NCI-H1694 treated with DMSO at 0.1 percent for 48 hours (cell line): ENCODE measurements at regions not wholly inside any gene's neighbourhood (a gene's known extent, or its start where the extent isn't known, plus 50 kb on each side); places are given as distances from the start of the nearest gene placed in this dataset.

Experiments
- DNase-seq: peaks from one replicate; lab custom pipeline; 2025; lab: John Stamatoyannopoulos, UW

DNA sequence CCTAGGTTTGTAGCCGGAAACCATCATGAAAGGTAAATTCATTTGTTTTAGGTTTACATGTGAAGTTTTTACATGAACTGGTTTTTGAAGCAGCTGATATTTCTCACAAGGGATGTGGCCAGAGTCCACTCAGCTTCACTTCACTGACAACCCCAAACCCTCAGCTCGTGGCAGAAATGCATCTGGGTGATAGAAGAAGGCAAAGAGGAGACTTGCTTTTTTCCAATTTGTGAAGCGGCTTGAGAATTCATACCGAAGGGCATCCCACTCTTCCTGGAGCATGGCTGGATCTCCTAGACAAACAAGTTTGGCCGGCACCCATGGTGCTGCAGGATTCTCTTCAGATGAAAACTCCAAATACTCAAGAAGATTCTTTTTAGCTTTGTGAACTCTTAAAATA lies 392.8 kb upstream of the CNR1 start:
- DNase-seq: no peak

DNA sequence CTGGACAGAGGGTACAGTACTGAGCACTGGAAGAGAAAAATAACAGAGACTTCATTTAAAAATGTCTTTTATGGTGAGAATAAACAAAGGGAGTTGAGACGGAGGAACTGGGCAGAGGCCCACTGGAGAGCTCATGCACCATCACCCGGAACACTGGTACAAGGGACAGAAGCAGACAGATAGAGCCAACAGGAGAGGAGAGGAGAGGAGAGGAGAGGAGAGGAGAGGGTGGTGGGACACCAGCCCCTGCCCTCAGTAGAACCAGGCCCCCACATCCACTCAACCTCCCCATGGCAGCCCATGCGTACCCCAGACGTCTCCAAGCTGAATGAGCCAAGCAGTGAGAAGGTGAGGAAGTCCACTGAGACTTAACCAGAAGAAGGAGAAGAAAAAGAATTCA lies 390.5 kb upstream of the CNR1 start:
- no peak for DNase-seq

- no peak for DNase-seq
These were observed 382.9 kb upstream of the CNR1 start for GRCh38 chr6:88548891-88549505.

- no peak for DNase-seq
These were observed 381.6 kb upstream of the CNR1 start for GRCh38 chr6:88547768-88548167.

- DNase-seq: no peak
These were observed 379.8 kb upstream of the CNR1 start for GRCh38 chr6:88545991-88546390.

DNA sequence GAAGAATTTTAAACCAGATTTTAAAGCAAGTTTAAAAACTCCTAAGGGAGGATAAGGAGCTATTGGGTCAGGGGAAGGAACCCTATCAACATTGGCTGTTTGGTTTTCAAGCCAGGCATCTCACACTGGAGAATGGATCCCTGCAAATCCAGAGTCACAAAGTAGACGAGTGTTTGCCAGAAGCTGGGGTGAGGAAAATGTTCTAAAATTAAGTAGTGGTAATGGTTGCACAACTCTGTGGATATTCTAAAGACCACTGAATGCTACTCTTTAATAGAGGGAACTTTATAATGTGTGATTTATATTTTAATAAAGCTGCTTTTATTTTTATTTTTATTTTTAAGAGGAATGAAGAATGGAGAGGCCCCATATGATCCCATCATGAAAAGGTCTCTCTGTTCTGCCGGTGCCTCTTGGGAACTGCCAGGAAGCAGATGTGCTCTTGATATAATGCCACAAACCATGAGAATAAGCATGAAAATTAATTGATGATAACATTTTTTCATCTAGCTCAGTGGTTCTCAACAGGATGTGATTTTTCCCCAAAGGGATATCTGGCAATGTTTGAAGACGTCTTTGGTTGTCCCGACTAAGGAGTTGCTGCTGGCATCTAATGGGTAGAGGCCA lies 379.0 kb upstream of the CNR1 start:
- no peak for DNase-seq

- no peak for DNase-seq
These were observed 373.2 kb upstream of the CNR1 start for GRCh38 chr6:88539295-88539764.

- DNase-seq: no peak
These were observed 372.7 kb upstream of the CNR1 start for GRCh38 chr6:88538840-88539239.

GRCh38 chr6:88538130-88538706 lies 372.1 kb upstream of the CNR1 start:
- no peak for DNase-seq

DNA sequence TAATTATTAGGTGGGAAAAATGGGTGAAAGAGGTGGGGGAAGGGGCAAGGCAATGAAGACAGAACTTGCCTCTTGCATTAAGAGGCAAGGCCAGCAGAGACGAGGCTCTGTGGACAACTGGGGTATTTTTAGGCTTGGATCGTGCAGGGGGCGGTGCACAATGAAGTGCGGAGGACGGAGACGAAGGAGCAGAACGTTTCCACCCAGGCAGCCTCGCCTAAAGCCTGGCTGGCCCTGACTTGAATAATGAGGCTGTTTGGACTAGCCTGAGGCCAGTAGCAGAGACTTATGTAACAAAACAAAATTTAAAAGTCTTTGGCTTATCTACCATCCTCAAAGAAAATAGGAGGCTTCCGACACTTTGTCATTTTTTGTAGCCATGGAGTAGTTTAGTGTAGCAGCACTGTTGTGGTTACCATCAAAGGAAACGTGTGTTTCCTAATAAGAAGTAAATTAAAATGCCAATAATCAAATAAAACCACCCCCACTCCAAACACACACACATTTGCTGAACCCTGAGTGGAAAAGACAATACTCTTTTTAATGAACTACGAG lies 370.0 kb upstream of the CNR1 start:
- DNase-seq: no peak

DNA sequence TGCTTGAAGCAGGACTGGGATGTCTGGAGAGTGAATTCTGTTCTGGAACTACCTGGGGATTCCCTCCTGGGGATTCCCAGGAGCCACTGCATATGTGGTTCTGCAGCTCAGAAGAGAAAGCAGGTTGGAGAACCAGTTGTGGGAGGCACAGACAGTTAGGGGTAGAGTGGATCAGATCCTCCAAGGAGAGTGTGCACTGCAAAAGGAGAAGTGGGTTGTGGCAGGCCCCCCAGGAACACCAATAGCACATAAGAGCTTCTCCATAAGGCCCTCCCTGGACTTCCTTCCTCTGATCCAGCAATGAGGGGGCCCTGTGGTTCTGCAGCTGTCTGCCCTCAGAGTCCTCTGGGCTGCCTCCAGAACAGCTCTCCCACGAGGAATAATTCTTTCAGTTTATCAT lies 369.2 kb upstream of the CNR1 start:
- no peak for DNase-seq

DNA sequence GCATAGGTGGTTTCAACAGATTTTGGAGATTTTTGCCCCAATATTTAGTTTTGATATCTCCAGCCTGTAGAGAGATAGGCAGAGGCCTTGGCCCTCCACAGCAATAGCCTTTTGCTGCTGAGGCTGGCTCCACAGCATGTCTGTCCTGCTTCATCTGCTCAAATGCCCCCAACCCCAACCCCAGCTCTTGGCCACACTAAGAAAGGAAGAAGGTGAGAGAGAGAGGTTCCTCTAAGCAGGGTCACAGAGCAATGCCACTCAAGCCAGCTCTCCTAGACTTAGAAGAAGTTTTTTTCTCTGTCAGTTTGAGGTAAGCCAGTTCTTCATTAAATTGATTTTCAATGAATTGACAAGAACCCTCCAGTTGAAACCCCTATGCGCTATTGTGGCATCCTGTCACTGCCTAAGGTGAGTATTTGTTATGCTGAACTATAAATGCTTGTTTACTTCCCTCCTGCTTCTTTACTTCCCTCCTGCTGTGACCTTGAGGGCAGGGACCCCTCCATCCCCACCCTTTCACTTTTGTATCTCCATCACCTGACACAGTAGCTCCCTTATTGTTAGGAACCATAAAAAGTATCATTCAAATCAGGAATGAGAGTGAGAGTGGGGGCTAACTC lies 366.2 kb upstream of the CNR1 start:
- DNase-seq: no peak

DNA sequence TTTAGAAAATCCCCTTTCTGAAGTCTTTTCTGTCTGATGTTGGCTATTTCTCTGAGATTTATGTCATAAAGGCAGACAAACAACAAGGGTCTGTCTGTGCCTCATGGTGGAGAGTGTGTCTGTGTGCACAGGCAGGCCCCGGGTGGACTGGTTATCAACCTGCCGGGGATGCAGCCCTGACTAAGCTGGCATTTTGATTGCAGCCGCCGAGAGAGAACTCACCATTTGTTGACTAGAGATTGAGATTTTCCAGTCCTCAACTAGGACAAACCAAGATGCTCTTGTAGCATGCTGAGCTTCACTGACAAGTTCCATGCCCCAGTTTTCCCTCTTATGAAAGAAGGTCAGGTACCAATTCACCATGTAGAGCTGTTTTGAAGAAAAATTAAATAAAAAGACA lies 363.6 kb upstream of the CNR1 start:
- DNase-seq: no peak

- DNase-seq: no peak
These were observed 354.3 kb upstream of the CNR1 start for GRCh38 chr6:88520445-88520844.

DNA sequence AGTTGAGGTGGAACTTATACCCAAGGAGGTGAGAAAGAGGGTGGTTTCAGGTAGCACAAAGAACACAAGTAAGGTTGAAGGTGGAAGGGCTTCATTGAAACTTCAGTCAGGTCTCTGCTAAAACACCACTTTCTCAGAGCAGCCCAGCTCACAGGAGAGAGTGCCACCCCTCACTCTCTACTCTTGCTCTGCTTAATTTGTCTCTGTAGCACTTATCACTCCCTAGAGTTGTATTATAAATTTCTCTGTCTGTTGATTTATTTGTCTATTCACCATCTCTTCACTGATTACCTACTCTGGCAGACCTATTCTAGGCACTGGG lies 353.8 kb upstream of the CNR1 start:
- DNase-seq: no peak

- DNase-seq: no peak
These were observed 353.3 kb upstream of the CNR1 start for GRCh38 chr6:88519301-88520016.

- no peak for DNase-seq
These were observed 351.6 kb upstream of the CNR1 start for GRCh38 chr6:88517737-88518136.

- no peak for DNase-seq
These were observed 347.8 kb upstream of the CNR1 start for GRCh38 chr6:88513920-88514319.

- DNase-seq: no peak
These were observed 347.3 kb upstream of the CNR1 start for GRCh38 chr6:88513471-88513870.

DNA sequence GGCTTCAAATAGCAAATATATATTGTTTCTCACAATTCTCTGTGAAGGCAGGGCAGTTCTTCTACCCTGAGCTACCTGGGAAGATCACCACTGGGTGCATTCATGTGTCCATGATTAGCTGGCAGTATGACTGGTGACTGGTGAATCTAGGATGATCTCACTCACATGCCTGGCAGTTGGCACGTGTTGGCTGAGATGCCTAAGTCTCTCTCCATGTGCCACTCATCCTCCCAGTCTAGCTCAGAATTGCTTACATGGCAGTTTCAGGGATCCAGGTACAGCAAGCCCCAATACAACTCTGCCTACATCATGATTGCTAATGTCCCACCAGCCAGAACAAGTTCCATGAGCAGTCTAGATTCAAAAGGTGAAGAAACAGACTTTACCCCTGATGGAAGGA lies 346.8 kb upstream of the CNR1 start:
- no peak for DNase-seq

GRCh38 chr6:88502391-88502790 lies 336.2 kb upstream of the CNR1 start:
- DNase-seq: no peak
